GM18951 (cell line): ENCODE measurements at regions not wholly inside any gene's neighbourhood (a gene's known extent, or its start where the extent isn't known, plus 50 kb on each side); places are given as distances from the start of the nearest gene placed in this dataset.

ENCODE experiments used
- POLR2A ChIP-seq: IDR thresholded peaks from 4 replicates; pipeline ENCODE4 v1.6.1; 2011; ENCODE audit warnings: mild to moderate bottlenecking; ENCODE audit not compliant: insufficient read length, insufficient read depth; ENCODE audit errors: extremely low read depth
- in situ Hi-C: fragments of 300-500 bp; cut with MboI; formaldehyde crosslinking; loops from one replicate; pipeline ENCODE4 v1.12.0; 2022; ENCODE audit warnings: low sequenced_read_pairs, mixed read lengths, inconsistent platforms; ENCODE audit not compliant: unreplicated experiment

GRCh38 chr20:24792641-24793495 is 156.2 kb upstream of the CST7 start:
- no peak for TF ChIP-seq POLR2A
- in situ Hi-C loops, result loop anchor here (10.0 kb wide), 1 partner anchor 122 kb away; no protein-coding TSS in a partner anchor

GRCh38 chr20:24795436-24795835 is 153.6 kb upstream of the CST7 start:
- in situ Hi-C loops, result loop anchor here (10.0 kb wide), 1 partner anchor 119 kb away; no protein-coding TSS in a partner anchor
- no peak for TF ChIP-seq POLR2A

DNA sequence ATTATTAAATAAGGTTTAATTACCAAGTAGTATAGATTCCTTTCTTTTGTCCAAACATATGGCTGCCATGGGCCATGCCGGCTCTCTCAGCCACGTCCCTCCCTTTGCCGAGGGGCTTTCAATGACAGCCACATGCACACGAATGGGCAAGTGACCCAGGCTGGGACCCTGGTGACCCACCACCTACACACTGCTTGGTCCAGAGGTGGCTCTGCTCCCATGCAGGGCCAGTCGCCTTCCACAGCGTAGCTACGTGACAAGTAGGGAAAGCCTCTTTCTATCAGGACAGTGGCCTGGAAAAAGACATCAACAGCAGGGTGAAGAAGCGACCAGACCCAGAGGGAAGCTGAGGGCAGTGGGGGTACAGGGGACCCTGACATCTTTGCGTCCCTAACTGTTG is 152.8 kb upstream of the CST7 start:
- TF ChIP-seq POLR2A, result no peak
- in situ Hi-C loops, result loop anchor here (10.0 kb wide), 1 partner anchor 119 kb away; no protein-coding TSS in a partner anchor

DNA sequence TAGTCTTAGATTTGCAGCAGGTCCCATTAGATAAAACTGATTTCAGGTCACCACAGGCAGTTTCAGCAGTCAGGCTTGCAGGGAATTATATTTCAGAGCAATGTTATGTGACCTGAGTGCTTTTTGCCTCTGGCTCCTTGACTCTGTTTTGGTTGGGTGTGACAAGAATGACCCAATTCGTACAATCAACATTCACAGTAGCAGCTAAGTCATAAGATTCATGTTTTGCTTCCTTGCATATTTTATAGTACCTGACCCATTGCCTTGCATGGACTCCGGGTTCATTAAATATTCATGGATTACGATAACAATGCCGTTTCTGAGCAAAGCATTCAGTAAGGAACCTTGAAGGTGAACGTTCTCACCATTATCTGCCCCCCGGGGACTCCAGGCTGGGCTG is 152.0 kb upstream of the CST7 start:
- in situ Hi-C loops, result loop anchor here (10.0 kb wide), 1 partner anchor 118 kb away; no protein-coding TSS in a partner anchor

GRCh38 chr20:24797745-24798655 is 151.1 kb upstream of the CST7 start:
- no peak for TF ChIP-seq POLR2A
- in situ Hi-C loops, result loop anchor here (10.0 kb wide), 1 partner anchor 117 kb away; no protein-coding TSS in a partner anchor

More for the DNA sequence above, 152.0 kb upstream of the CST7 start:
- TF ChIP-seq POLR2A, result no peak

GRCh38 chr20:24798930-24799705 is 150.0 kb upstream of the CST7 start:
- TF ChIP-seq POLR2A, result no peak
- in situ Hi-C loops, result loop anchor here (10.0 kb wide), 1 partner anchor 116 kb away; no protein-coding TSS in a partner anchor

- TF ChIP-seq POLR2A, result no peak
- in situ Hi-C loops, result loop anchor here (10.0 kb wide), 1 partner anchor 115 kb away; no protein-coding TSS in a partner anchor
Measured at GRCh38 chr20:24799971-24800580, 149.0 kb upstream of the CST7 start.

DNA sequence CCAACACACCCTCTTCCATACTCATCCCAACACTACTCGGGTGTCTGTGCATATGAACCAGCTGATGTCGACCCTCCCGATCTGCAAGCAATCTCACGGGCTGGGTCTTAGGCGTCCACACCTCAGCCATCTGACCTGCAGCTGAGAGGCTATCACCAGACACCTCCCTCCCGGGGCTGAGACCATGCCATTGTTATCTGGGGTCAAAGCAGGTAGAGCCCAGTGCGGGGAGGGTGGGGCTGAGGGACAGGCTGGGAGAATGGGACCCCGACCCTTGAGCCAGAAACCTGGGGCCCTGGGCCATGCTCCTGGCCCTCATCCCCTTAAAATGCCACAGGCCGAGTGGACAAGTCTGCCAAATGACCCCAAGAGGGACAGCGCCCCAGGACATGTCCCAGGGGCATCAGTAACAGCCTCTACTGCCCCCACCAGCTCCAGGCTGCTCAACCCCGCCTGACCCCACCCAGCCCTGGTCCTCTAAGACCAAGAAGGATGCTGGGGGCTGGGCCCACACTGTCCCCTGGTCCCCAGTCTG is 146.7 kb upstream of the CST7 start:
- no peak for TF ChIP-seq POLR2A
- in situ Hi-C loops, result no loop called here

DNA sequence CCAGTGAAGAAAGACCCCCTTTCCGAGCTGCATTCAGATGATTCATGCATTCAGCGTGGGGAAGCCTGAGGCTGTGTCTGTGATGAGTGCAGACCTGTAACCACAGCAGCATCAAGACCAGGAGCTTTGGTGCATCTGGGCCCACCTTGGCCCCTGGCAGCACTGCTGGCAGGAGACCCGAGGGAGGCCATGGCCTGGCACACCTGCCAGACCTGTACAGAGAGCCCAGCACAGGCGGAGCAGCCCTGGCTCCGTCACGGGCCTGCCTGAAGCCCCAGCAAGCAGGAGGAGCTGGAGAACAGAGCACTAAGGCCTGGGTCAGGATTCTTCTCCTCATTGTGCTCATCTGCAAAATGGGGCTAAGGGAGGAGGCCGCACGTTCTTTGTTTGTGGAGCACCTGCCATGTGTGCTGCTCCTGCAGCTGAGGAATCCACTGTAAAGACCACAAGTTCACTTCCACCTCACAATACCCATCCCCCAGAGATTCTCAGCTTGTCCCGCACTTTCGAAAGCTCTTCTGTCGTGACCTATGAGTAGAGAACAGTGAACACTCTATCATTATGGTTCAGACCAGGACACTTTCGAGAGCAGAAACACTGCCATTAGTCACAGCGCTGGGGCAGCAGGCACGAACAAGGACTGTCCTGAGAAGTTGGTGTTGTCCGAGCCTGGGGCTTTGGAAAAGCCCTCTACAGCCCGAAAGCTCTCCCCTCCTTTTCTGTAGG is 144.4 kb upstream of the CST7 start:
- in situ Hi-C loops, result no loop called here

GRCh38 chr20:24805456-24806238 is 143.4 kb upstream of the CST7 start:
- in situ Hi-C loops, result no loop called here

More for the DNA sequence above, 144.4 kb upstream of the CST7 start:
- no peak for TF ChIP-seq POLR2A

More at GRCh38 chr20:24805456-24806238, 143.4 kb upstream of the CST7 start:
- no peak for TF ChIP-seq POLR2A
